Kidney epithelial cell (primary cell): ENCODE measurements at regions not wholly inside any gene's neighbourhood (a gene's known extent, or its start where the extent isn't known, plus 50 kb on each side); places are given as distances from the start of the nearest gene placed in this dataset.
A peak's percentile ranks its signal among the peaks of the same experiment; 100 is the strongest.

Experiments used
- DNase-seq: peaks from one replicate; pipeline ENCODE4 v3.0.0-alpha.2; 2010; ENCODE audit warnings: low read depth
- H3K27me3 ChIP-seq: 2 replicates; pipeline ENCODE4 v1.6.0; 2011; ENCODE audit warnings: low read length; ENCODE audit not compliant: control insufficient read depth, insufficient read depth
- H3K36me3 ChIP-seq: 2 replicates; pipeline ENCODE4 v1.5.1; 2011; ENCODE audit warnings: low read length; ENCODE audit not compliant: control insufficient read depth, insufficient read depth
- H3K4me3 ChIP-seq: 2 replicates; pipeline ENCODE4 v1.5.1; 2011; ENCODE audit warnings: low read depth, mild to moderate bottlenecking, control low read depth, low read length
- TF ChIP-seq, protein P1 (sequence below): IDR thresholded peaks from 2 replicates; pipeline ENCODE4 v1.5.1; 2011; ENCODE audit warnings: mild to moderate bottlenecking, moderate library complexity, low read length, control low read depth, inconsistent platforms; ENCODE audit not compliant: insufficient read depth, poor library complexity, severe bottlenecking

GRCh38 chr18:55818284-55818683 is 230.3 kb upstream of the TCF4 start:
- Histone ChIP-seq H3K4me3 (no peak overlapping the region), H3K36me3 (no peaks in the 10 kb centered on the region), H3K27me3 (no peaks in the 10 kb centered on the region)
- DNase-seq, result no peak
- TF ChIP-seq, protein P1, sequence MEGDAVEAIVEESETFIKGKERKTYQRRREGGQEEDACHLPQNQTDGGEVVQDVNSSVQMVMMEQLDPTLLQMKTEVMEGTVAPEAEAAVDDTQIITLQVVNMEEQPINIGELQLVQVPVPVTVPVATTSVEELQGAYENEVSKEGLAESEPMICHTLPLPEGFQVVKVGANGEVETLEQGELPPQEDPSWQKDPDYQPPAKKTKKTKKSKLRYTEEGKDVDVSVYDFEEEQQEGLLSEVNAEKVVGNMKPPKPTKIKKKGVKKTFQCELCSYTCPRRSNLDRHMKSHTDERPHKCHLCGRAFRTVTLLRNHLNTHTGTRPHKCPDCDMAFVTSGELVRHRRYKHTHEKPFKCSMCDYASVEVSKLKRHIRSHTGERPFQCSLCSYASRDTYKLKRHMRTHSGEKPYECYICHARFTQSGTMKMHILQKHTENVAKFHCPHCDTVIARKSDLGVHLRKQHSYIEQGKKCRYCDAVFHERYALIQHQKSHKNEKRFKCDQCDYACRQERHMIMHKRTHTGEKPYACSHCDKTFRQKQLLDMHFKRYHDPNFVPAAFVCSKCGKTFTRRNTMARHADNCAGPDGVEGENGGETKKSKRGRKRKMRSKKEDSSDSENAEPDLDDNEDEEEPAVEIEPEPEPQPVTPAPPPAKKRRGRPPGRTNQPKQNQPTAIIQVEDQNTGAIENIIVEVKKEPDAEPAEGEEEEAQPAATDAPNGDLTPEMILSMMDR, result no peak

GRCh38 chr18:55811925-55812324 is 223.9 kb upstream of the TCF4 start:
- no peaks in the 10 kb centered on the region for H3K36me3 ChIP-seq
- no peaks in the 10 kb centered on the region for H3K27me3 ChIP-seq
- TF ChIP-seq, protein P1, result no peak
- DNase-seq, result no peak
- no peak overlapping the region for H3K4me3 ChIP-seq

- no peaks in the 10 kb centered on the region for H3K36me3 ChIP-seq
- H3K27me3 ChIP-seq, result no peaks in the 10 kb centered on the region
- no peak overlapping the region for H3K4me3 ChIP-seq
- DNase-seq, result no peak
- TF ChIP-seq, protein P1, result no peak
Observed at GRCh38 chr18:55805666-55806065, 217.7 kb upstream of the TCF4 start.

- no peak overlapping the region for H3K4me3 ChIP-seq
- no peak for DNase-seq
Observed at GRCh38 chr18:55795101-55795669, 207.2 kb upstream of the TCF4 start.

GRCh38 chr18:55794288-55795052 is 206.5 kb upstream of the TCF4 start:
- Histone ChIP-seq H3K4me3 (no peak overlapping the region), H3K27me3 (no peaks in the 10 kb centered on the region), H3K36me3 (no peaks in the 10 kb centered on the region)
- no peak for DNase-seq
- TF ChIP-seq, protein P1, result no peak

More at GRCh38 chr18:55795101-55795669, 207.2 kb upstream of the TCF4 start:
- H3K27me3 ChIP-seq, result no peaks in the 10 kb centered on the region
- TF ChIP-seq, protein P1, result no peak
- H3K36me3 ChIP-seq, result no peaks in the 10 kb centered on the region

DNA sequence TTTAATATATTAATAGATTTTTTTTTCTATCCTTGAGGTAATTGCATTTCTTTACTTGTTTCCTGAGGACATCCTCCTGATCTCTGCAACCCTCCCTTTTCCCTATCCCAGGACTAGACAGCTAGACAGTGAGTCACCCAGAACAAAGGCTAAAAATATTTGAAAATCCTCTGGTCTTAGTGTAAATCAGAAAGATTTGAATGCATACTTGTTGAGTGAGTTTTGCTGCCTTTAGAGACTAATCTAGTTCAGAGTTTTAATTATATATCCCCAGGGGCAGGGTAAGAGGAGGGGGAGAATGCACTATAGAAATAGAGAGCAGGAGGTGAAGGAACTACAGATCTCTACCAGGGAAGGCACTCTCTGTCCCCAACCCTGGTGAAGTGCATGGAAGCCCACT is 202.3 kb upstream of the TCF4 start:
- Histone ChIP-seq H3K36me3 (no peaks in the 10 kb centered on the region), H3K4me3 (no peak overlapping the region), H3K27me3 (no peaks in the 10 kb centered on the region)
- peak; percentile 70 for DNase-seq
- TF ChIP-seq, protein P1, result no peak
